ENCODE measurements at regions not wholly inside any gene's neighbourhood (a gene's known extent, or its start where the extent isn't known, plus 50 kb on each side); places are given as distances from the start of the nearest gene placed in this dataset.

- no peak overlapping the region for H3K4me3 ChIP-seq
- TF ChIP-seq POLR2AphosphoS5 (IDR thresholded peaks at IDR 0.05; ENCODE audit: borderline replicate concordance, low read depth, low read length) (no peak), EZH2 (IDR thresholded peaks at IDR 0.05) (no peak), FOXP2 (optimal IDR thresholded peaks at IDR 0.05; ENCODE audit: control extremely low read depth, extremely low read length, insufficient read depth) (no peak)
- no peaks in the 10 kb centered on the region for H3K9me3 ChIP-seq (ENCODE audit: low read depth, low read length)
- H3K36me3 ChIP-seq (ENCODE audit: insufficient read depth, low read length): no peaks in the 10 kb centered on the region
- H3K9ac ChIP-seq (ENCODE audit: insufficient read length): no peak overlapping the region
- H3K27ac ChIP-seq: no peak overlapping the region
- DNase-seq (ENCODE audit: low read depth, low spot score): no peak
Observed at GRCh38 chr21:38712664-38713063, 93.1 kb upstream of the ETS2 start.

- Histone ChIP-seq H3K9ac (ENCODE audit: insufficient read length) (no peak overlapping the region), H3K36me3 (ENCODE audit: insufficient read depth, low read length) (no peaks in the 10 kb centered on the region), H3K27ac (no peak overlapping the region), H3K9me3 (ENCODE audit: low read depth, low read length) (no peaks in the 10 kb centered on the region), H3K4me3 (no peak overlapping the region)
- TF ChIP-seq EZH2 (IDR thresholded peaks at IDR 0.05) (no peak), FOXP2 (optimal IDR thresholded peaks at IDR 0.05; ENCODE audit: control extremely low read depth, extremely low read length, insufficient read depth) (no peak)
- no peak for DNase-seq (ENCODE audit: low read depth, low spot score)
Observed at GRCh38 chr21:38714039-38714817, 91.5 kb upstream of the ETS2 start.

- no peak overlapping the region for H3K27ac ChIP-seq
- no peak overlapping the region for H3K4me3 ChIP-seq
- no peaks in the 10 kb centered on the region for H3K36me3 ChIP-seq (ENCODE audit: insufficient read depth, low read length)
- no peaks in the 10 kb centered on the region for H3K9me3 ChIP-seq (ENCODE audit: low read depth, low read length)
- no peak overlapping the region for H3K9ac ChIP-seq (ENCODE audit: insufficient read length)
- no peak for DNase-seq (ENCODE audit: low read depth, low spot score)
- TF ChIP-seq EZH2 (IDR thresholded peaks at IDR 0.05) (no peak), FOXP2 (optimal IDR thresholded peaks at IDR 0.05; ENCODE audit: control extremely low read depth, extremely low read length, insufficient read depth) (no peak), POLR2AphosphoS5 (IDR thresholded peaks at IDR 0.05; ENCODE audit: borderline replicate concordance, low read depth, low read length) (no peak)
Observed at GRCh38 chr21:38714999-38715398, 90.7 kb upstream of the ETS2 start.

GRCh38 chr21:38716088-38716487 is 89.6 kb upstream of the ETS2 start:
- H3K9me3 ChIP-seq (ENCODE audit: low read depth, low read length): no peaks in the 10 kb centered on the region
- H3K4me3 ChIP-seq: no peak overlapping the region
- no peak overlapping the region for H3K27ac ChIP-seq
- no peak for DNase-seq (ENCODE audit: low read depth, low spot score)
- H3K36me3 ChIP-seq (ENCODE audit: insufficient read depth, low read length): no peaks in the 10 kb centered on the region
- no peak overlapping the region for H3K9ac ChIP-seq (ENCODE audit: insufficient read length)
- TF ChIP-seq POLR2AphosphoS5 (IDR thresholded peaks at IDR 0.05; ENCODE audit: borderline replicate concordance, low read depth, low read length) (no peak), FOXP2 (optimal IDR thresholded peaks at IDR 0.05; ENCODE audit: control extremely low read depth, extremely low read length, insufficient read depth) (no peak), EZH2 (IDR thresholded peaks at IDR 0.05) (no peak)

- Histone ChIP-seq H3K9me3 (ENCODE audit: low read depth, low read length) (no peaks in the 10 kb centered on the region), H3K27ac (no peak overlapping the region), H3K36me3 (ENCODE audit: insufficient read depth, low read length) (no peaks in the 10 kb centered on the region), H3K4me3 (no peak overlapping the region), H3K9ac (ENCODE audit: insufficient read length) (no peak overlapping the region)
- no peak for DNase-seq (ENCODE audit: low read depth, low spot score)
- no peak for TF ChIP-seq POLR2AphosphoS5 (IDR thresholded peaks at IDR 0.05; ENCODE audit: borderline replicate concordance, low read depth, low read length)
- TF ChIP-seq FOXP2 (optimal IDR thresholded peaks at IDR 0.05; ENCODE audit: control extremely low read depth, extremely low read length, insufficient read depth): no peak
- no peak for TF ChIP-seq EZH2 (IDR thresholded peaks at IDR 0.05)
Observed at GRCh38 chr21:38716942-38717341, 88.8 kb upstream of the ETS2 start.

- TF ChIP-seq POLR2AphosphoS5 (IDR thresholded peaks at IDR 0.05; ENCODE audit: borderline replicate concordance, low read depth, low read length): no peak
- TF ChIP-seq EZH2 (IDR thresholded peaks at IDR 0.05): no peak
- no peak for TF ChIP-seq FOXP2 (optimal IDR thresholded peaks at IDR 0.05; ENCODE audit: control extremely low read depth, extremely low read length, insufficient read depth)
- DNase-seq (ENCODE audit: low read depth, low spot score): no peak
- Histone ChIP-seq H3K9me3 (ENCODE audit: low read depth, low read length) (no peaks in the 10 kb centered on the region), H3K27ac (no peak overlapping the region), H3K36me3 (ENCODE audit: insufficient read depth, low read length) (no peaks in the 10 kb centered on the region), H3K9ac (ENCODE audit: insufficient read length) (no peak overlapping the region), H3K4me3 (no peak overlapping the region)
Observed at GRCh38 chr21:38718481-38718880, 87.2 kb upstream of the ETS2 start.

GRCh38 chr21:38720074-38720473 is 85.7 kb upstream of the ETS2 start:
- no peak overlapping the region for H3K9ac ChIP-seq (ENCODE audit: insufficient read length)
- no peak for TF ChIP-seq POLR2AphosphoS5 (IDR thresholded peaks at IDR 0.05; ENCODE audit: borderline replicate concordance, low read depth, low read length)
- no peak for TF ChIP-seq EZH2 (IDR thresholded peaks at IDR 0.05)
- TF ChIP-seq FOXP2 (optimal IDR thresholded peaks at IDR 0.05; ENCODE audit: control extremely low read depth, extremely low read length, insufficient read depth): no peak
- H3K9me3 ChIP-seq (ENCODE audit: low read depth, low read length): peaks cover 3% of the 10 kb centered on the region; the same call in 1 of the 2 replicates
- DNase-seq (ENCODE audit: low read depth, low spot score): no peak
- H3K27ac ChIP-seq: no peak overlapping the region
- H3K36me3 ChIP-seq (ENCODE audit: insufficient read depth, low read length): no peaks in the 10 kb centered on the region
- H3K4me3 ChIP-seq: no peak overlapping the region

GRCh38 chr21:38721055-38721454 is 84.7 kb upstream of the ETS2 start:
- TF ChIP-seq EZH2 (IDR thresholded peaks at IDR 0.05) (no peak), FOXP2 (optimal IDR thresholded peaks at IDR 0.05; ENCODE audit: control extremely low read depth, extremely low read length, insufficient read depth) (no peak), POLR2AphosphoS5 (IDR thresholded peaks at IDR 0.05; ENCODE audit: borderline replicate concordance, low read depth, low read length) (no peak)
- H3K27ac ChIP-seq: peak overlapping the region; percentile 67
- no peak for DNase-seq (ENCODE audit: low read depth, low spot score)
- H3K4me3 ChIP-seq: 0 out of 2 replicates have a peak overlapping the region, but pooled peaks have one; percentile 13
- no peaks in the 10 kb centered on the region for H3K36me3 ChIP-seq (ENCODE audit: insufficient read depth, low read length)
- peak overlapping the region; percentile 8 for H3K9ac ChIP-seq (ENCODE audit: insufficient read length)
- peaks cover 6% of the 10 kb centered on the region; the same call in 1 of the 2 replicates for H3K9me3 ChIP-seq (ENCODE audit: low read depth, low read length)
